HFF-Myc (cell line): ENCODE measurements at regions not wholly inside any gene's neighbourhood (a gene's known extent, or its start where the extent isn't known, plus 50 kb on each side); places are given as distances from the start of the nearest gene placed in this dataset.

ENCODE experiments used
- DNase-seq: peaks from one replicate; pipeline ENCODE4 v3.0.0-alpha.2; 2011; ENCODE audit warnings: low read depth; ENCODE audit errors: extremely low read depth
- H3K4me3 ChIP-seq: replicated peaks from 2 replicates; pipeline ENCODE4 v1.5.1; 2011; ENCODE audit warnings: low read depth, mild to moderate bottlenecking, control low read depth, low read length
- TF ChIP-seq, protein P1 (sequence below): IDR thresholded peaks from 2 replicates; pipeline ENCODE4 v1.5.1; 2012; ENCODE audit warnings: mild to moderate bottlenecking, low read depth, low read length, control low read depth; ENCODE audit errors: missing control alignments

DNA sequence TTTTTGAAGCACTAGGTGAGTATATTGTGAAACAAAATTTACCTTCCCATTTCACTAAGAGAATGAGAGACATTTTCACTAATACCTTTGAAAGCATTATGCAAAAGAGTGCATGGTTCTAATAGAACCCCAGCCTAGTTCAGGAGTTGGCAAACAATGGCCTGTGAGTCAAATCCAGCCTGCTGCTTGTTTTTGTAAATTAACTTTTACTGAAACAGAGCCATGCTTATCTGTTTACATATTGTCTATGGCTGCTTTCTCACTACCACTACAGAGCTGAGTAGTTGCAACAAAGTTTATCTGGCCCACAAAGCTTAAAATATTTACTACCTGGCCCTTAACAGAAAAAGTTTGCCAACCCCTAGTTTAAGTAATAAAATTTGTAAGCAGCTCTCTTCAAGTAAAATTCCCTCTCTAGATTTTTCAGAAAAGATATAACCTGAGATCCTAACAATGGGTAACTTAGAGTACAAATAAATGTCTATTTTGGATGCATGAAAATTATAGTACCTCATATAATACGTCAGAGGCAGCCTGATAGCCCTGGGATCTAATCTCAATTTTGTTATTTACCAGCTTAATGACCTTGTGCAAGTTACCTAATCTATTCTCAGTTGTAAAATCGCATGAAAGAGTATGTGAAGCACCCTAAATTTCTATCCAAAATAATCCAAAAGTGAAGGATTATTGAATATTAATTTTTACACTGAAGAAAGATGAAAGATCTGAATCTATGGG is 50.7 kb upstream of the ARL15 start:
- no peak for DNase-seq
- H3K4me3 ChIP-seq, result no peak overlapping the region
- TF ChIP-seq, protein P1, sequence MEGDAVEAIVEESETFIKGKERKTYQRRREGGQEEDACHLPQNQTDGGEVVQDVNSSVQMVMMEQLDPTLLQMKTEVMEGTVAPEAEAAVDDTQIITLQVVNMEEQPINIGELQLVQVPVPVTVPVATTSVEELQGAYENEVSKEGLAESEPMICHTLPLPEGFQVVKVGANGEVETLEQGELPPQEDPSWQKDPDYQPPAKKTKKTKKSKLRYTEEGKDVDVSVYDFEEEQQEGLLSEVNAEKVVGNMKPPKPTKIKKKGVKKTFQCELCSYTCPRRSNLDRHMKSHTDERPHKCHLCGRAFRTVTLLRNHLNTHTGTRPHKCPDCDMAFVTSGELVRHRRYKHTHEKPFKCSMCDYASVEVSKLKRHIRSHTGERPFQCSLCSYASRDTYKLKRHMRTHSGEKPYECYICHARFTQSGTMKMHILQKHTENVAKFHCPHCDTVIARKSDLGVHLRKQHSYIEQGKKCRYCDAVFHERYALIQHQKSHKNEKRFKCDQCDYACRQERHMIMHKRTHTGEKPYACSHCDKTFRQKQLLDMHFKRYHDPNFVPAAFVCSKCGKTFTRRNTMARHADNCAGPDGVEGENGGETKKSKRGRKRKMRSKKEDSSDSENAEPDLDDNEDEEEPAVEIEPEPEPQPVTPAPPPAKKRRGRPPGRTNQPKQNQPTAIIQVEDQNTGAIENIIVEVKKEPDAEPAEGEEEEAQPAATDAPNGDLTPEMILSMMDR, result no peak
